ENCODE measurements at regions not wholly inside any gene's neighbourhood (a gene's known extent, or its start where the extent isn't known, plus 50 kb on each side); places are given as distances from the start of the nearest gene placed in this dataset.

GRCh38 chr9:28764532-28764931, 1191.3 kb upstream of the C9orf72 start:
- Histone ChIP-seq H3K9me1 (ENCODE audit: control insufficient read depth, insufficient read depth, low read length) (no peaks in the 10 kb centered on the region), H3K4me2 (ENCODE audit: insufficient read depth, low read length) (no peak overlapping the region), H3K79me2 (ENCODE audit: control insufficient read depth, insufficient read depth, low read length) (no peaks in the 10 kb centered on the region), H2AFZ (ENCODE audit: low read depth, low read length) (no peak overlapping the region), H3K4me1 (replicated peaks in 1 of 2; ENCODE audit: control insufficient read depth in 2 of 2, insufficient read depth in 2 of 2, low read length in 2 of 2) (no peaks in the 10 kb centered on the region), H3K9ac (ENCODE audit: insufficient read depth in 1 of 2, low read depth in 2 of 2, low read length in 2 of 2) (no peak overlapping the region), H3K27me3 (ENCODE audit: control insufficient read depth in 2 of 2, insufficient read depth in 2 of 2, low read length in 2 of 2) (no peaks in the 10 kb centered on the region), H3K4me3 (no peak overlapping the region), H3K9me3 (replicated peaks; ENCODE audit: control insufficient read depth, insufficient read depth, low read depth, low read length) (no peaks in the 10 kb centered on the region), H3K27ac (ENCODE audit: extremely low read depth, low read depth, low read length) (no peak overlapping the region), H4K20me1 (replicated peaks; ENCODE audit: control insufficient read depth, insufficient read depth, low read length) (no peaks in the 10 kb centered on the region), H3K36me3 (ENCODE audit: control insufficient read depth, insufficient read depth, low read length) (no peaks in the 10 kb centered on the region)
- in situ Hi-C loops (cut with MboI) = no loop called here
- no CpG with 5 or more reads among the region's 1 CpG for WGBS (ENCODE audit: insufficient coverage, low coverage, missing lambda C conversion rate)
- FAIRE-seq (no peak), DNase-seq (ENCODE audit: extremely low read depth in 1 of 4, low spot score in 3 of 4) (no peak), ATAC-seq (no peak)
- no TSS peak for BruUV-seq (replicated peaks)
- intact Hi-C loops (cut with micrococcal nuclease) = no loop called here
- ChIA-PET CTCF (ENCODE audit: low intra/inter-chr PET ratio) (no interaction called here), POLR2A (no interaction called here)
- TF ChIP-seq XRCC4 (IDR thresholded peaks at IDR 0.05; ENCODE audit: extremely low read depth, insufficient read depth, insufficient read length) = no peak

DNA sequence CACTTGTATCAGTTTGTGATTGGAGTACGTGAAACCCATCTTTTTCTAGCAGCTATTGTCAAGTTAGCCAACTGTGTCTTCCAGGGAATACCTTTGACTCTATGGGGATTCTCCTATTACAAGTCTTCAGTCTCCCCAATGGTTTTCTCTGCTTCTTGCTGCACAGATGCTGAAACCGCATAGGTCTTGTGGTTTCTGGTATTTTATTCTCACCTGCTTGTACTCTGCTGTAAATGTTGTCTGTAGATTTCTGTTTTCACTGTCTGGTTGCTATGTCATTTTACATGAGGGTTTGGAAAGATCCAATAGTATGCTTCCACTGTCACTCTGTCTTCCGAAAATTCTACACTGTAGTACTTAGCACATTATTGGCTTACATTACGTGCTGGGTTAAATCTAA, 1196.9 kb upstream of the C9orf72 start:
- ATAC-seq = no peak
- Histone ChIP-seq H3K27ac (ENCODE audit: extremely low read depth, low read depth, low read length) (no peak overlapping the region), H3K9me3 (replicated peaks; ENCODE audit: control insufficient read depth, insufficient read depth, low read depth, low read length) (no peaks in the 10 kb centered on the region), H3K36me3 (ENCODE audit: control insufficient read depth, insufficient read depth, low read length) (no peaks in the 10 kb centered on the region), H2AFZ (ENCODE audit: low read depth, low read length) (no peak overlapping the region), H3K27me3 (ENCODE audit: control insufficient read depth in 2 of 2, insufficient read depth in 2 of 2, low read length in 2 of 2) (no peaks in the 10 kb centered on the region), H4K20me1 (replicated peaks; ENCODE audit: control insufficient read depth, insufficient read depth, low read length) (no peaks in the 10 kb centered on the region), H3K9me1 (ENCODE audit: control insufficient read depth, insufficient read depth, low read length) (no peaks in the 10 kb centered on the region), H3K4me3 (no peak overlapping the region), H3K4me1 (replicated peaks in 1 of 2; ENCODE audit: control insufficient read depth in 2 of 2, insufficient read depth in 2 of 2, low read length in 2 of 2) (no peaks in the 10 kb centered on the region), H3K79me2 (ENCODE audit: control insufficient read depth, insufficient read depth, low read length) (no peaks in the 10 kb centered on the region), H3K4me2 (ENCODE audit: insufficient read depth, low read length) (no peak overlapping the region), H3K9ac (ENCODE audit: insufficient read depth in 1 of 2, low read depth in 2 of 2, low read length in 2 of 2) (no peak overlapping the region)
- in situ Hi-C loops (cut with MboI) = no loop called here
- ChIA-PET POLR2A (no interaction called here), CTCF (ENCODE audit: low intra/inter-chr PET ratio) (no interaction called here)
- intact Hi-C loops (cut with micrococcal nuclease) = no loop called here
- BruUV-seq (replicated peaks) = no TSS peak
- TF ChIP-seq, protein P1, sequence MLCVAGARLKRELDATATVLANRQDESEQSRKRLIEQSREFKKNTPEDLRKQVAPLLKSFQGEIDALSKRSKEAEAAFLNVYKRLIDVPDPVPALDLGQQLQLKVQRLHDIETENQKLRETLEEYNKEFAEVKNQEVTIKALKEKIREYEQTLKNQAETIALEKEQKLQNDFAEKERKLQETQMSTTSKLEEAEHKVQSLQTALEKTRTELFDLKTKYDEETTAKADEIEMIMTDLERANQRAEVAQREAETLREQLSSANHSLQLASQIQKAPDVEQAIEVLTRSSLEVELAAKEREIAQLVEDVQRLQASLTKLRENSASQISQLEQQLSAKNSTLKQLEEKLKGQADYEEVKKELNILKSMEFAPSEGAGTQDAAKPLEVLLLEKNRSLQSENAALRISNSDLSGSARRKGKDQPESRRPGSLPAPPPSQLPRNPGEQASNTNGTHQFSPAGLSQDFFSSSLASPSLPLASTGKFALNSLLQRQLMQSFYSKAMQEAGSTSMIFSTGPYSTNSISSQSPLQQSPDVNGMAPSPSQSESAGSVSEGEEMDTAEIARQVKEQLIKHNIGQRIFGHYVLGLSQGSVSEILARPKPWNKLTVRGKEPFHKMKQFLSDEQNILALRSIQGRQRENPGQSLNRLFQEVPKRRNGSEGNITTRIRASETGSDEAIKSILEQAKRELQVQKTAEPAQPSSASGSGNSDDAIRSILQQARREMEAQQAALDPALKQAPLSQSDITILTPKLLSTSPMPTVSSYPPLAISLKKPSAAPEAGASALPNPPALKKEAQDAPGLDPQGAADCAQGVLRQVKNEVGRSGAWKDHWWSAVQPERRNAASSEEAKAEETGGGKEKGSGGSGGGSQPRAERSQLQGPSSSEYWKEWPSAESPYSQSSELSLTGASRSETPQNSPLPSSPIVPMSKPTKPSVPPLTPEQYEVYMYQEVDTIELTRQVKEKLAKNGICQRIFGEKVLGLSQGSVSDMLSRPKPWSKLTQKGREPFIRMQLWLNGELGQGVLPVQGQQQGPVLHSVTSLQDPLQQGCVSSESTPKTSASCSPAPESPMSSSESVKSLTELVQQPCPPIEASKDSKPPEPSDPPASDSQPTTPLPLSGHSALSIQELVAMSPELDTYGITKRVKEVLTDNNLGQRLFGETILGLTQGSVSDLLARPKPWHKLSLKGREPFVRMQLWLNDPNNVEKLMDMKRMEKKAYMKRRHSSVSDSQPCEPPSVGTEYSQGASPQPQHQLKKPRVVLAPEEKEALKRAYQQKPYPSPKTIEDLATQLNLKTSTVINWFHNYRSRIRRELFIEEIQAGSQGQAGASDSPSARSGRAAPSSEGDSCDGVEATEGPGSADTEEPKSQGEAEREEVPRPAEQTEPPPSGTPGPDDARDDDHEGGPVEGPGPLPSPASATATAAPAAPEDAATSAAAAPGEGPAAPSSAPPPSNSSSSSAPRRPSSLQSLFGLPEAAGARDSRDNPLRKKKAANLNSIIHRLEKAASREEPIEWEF (CRISPR knock-in tag; IDR thresholded peaks at IDR 0.05) = no peak
- DNase-seq (ENCODE audit: extremely low read depth in 1 of 4, low spot score in 3 of 4) = no peak
- WGBS (ENCODE audit: insufficient coverage, low coverage, missing lambda C conversion rate) = no CpG with 5 or more reads among the region's 4 CpGs
- FAIRE-seq = no peak

Data from K562 (cell line).